HG03520 (cell line): ENCODE measurements at regions not wholly inside any gene's neighbourhood (a gene's known extent, or its start where the extent isn't known, plus 50 kb on each side); places are given as distances from the start of the nearest gene placed in this dataset.
"Not testable (repeated sequence)": the region's sequence is repeated elsewhere in the genome, so short reads cannot be mapped to it uniquely, and the experiment has no call there.

Experiments
- ATAC-seq: cut with Tn5 transposase; IDR thresholded peaks from one replicate; pipeline ENCODE4 v1.9.1; 2021; ENCODE audit warnings: mild to moderate bottlenecking, moderate library complexity; ENCODE audit not compliant: unreplicated experiment

DNA sequence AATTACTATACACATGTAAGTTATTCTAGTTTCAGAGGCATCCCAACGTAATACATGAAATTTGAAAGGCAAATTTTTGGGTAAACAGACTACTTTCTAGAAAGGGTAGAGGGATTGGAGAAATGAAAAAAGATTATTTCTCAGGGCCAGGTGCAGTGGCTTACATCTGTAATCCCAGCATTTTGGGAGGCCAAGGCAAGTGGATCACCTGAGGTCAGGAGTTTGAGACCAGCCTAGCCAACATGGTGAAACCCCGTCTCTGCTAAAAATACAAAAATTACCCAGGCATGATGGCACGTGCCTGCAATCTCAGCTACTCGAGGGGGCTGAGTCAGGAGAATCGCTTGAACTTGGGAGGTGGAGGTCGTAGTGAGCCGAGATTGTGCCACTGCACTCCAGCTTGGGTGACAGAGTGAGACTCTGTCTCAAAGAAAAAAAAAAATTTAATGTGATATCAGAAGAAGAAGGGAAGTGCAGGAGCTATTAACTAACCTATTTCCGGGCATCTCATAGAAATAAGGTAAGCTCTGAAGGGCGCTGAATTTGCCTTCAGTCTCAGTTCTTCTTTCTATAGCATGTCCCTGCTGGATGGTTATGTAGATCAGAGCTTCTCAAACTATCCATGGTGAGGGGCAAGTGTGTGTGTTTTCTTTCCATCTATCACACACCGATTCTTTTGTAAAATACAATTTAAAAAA, 100.3 kb upstream of the MTHFD1L start:
- peak; percentile 85 for ATAC-seq

DNA sequence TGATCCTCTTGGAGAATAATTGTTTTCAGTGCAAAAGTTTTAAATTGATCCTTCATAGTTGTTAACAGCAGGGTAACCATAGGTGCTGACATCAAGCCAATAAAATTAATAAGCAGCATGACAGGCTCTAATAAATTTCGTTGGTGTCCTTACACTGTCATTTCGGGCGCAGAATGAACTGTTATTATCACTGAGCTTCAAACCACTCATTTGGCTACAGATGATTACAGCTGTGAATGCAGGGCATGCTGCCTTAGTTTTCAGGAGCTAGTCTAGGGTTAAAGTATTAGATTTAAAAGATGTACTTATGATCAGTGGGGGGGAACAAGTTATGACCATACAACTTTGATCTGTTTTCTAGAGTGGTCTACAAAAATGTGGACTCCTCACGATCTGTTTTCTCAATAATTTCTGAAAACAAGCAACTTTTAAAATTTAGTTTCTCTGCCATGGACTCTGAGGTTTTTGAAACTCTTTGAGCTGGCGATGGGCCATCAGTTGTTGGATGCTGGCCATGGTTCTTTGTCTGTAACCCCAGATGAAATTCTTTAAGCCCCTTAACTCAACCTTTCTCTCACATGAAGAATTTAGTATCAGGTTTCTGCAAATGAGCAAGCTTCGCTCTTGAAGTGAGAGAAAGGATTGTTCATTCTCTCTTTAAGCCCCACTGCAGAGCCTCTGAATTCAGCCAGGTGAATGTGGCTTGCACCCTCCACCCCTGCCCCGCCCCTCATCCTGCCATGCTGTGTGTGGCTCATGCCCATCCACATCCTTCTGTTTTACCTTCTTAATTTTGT, 99.1 kb upstream of the MTHFD1L start:
- ATAC-seq = no peak

DNA sequence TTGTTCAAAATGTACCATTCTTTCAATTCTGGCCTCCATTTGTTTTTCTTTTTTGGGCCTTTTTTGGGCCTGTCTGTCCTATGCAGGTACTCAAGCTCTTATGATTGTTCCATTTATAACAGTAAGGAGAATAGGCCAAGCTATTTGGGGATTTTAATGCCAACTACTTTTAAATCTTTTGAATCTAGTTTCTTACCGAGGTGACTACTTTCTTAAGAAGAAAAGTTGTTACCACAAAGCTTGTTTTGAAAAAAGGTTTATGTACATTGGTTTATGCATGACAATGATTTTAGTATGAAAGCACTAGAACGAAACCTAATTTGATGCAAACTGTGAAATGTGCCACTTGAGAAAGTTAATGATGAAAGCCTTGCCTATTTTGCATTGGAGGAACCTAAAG, 98.3 kb upstream of the MTHFD1L start:
- no peak for ATAC-seq

DNA sequence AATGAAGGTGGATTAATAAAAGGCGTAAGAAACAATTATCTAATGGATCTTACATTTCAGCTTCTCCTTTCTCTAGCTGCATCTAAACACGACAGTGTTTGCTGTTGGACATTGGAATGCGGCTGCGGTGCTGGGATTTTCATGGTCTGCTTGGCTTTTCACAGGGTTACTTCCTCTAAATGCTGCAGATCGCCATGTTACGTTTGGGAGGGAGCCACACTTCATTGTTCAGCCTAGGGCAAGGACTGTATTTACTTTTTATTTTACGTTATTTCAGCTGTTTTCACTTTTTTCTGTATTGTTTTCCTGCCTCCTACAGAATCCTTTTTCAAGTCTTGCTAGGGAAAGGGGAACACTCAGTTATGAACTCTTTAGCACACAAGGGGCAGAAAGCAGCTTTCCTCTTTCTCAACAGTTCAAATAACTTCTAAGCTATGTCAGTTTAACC, 97.9 kb upstream of the MTHFD1L start:
- ATAC-seq = no peak

DNA sequence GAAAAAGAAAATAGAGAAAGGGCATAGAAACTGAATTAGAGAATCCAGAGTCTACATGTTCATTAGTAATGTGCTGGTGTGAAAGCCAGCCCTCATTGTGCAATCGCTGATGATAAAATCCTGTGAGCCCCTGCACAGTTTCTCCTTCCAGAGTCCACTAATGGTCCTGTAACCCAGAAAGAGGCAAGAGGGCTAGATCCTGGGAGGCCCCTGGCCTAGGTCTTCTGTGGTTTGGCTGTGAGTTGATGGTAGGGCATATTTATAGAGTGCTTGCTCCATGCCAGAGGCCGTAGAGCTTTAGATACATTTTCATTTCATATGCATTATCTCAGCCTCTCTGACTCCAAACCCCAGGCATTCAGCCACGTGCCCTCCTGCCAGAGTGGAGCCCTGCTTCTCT, 94.9 kb upstream of the MTHFD1L start:
- no peak for ATAC-seq

DNA sequence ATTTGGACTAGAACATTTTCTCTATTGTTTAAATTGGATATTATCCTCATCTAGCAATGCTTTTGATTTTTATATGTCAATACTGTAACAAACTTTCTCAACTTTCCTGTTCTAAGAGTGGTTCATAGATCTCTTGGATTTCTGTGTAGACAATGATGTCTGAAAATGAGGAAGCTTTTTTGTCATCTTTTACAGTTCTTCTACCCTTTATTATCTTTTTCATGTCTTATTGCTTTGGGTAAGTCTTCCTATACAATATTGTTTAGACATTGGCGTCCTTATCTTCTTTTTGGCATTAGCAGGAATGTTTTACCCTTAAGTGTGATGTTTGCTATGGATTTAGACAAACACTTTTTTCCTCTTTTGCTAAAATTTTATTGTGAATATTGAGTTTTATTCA, 91.5 kb upstream of the MTHFD1L start:
- no peak for ATAC-seq

GRCh38 chr6:150775415-150776203, 89.9 kb upstream of the MTHFD1L start:
- ATAC-seq = no peak

- ATAC-seq = no peak
Measured at GRCh38 chr6:150777736-150778135, 87.8 kb upstream of the MTHFD1L start.

GRCh38 chr6:150783813-150784212, 81.7 kb upstream of the MTHFD1L start:
- no peak for ATAC-seq

- ATAC-seq = no peak
Measured at GRCh38 chr6:150787429-150787828, 78.1 kb upstream of the MTHFD1L start.

- ATAC-seq = no peak
Measured at GRCh38 chr6:150788089-150788488, 77.4 kb upstream of the MTHFD1L start.

GRCh38 chr6:150789906-150790305, 75.6 kb upstream of the MTHFD1L start:
- not testable (repeated sequence) for ATAC-seq

DNA sequence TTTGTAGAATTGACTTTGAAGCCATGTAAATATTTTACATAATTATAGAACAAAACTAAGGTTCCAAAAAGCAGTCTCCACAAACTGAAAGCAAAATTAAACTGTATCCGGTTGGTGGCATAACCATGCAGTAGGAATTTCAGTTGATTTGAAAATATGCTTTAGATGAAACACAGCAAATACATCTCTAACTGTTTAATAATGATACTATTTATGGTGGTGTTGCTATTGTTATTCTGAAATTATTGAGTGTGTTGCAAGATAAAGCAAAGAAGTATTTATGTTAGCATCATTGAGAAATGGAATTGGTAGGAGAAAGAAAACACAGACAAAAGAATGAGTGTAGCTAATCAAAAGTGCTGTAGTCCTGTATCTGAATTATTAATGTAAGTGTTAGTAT, 73.8 kb upstream of the MTHFD1L start:
- ATAC-seq = no peak

DNA sequence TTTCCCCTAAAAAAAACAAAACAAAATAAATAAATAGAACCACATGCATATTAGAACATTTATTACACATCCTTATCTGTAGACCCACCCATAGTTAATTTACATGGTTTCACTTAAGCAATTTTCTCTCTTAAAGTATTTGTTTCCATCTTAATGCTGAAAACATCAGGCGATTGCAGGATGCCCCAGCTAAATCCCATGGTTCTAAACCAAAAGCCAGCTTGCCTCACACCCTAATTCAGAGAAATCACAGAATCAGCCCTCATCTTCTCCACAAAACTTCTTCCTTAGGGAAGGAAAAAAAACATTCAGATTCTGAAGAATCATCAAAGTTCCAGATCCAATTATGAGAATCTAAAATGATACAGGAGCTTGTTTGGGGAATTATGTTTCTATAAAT, 67.6 kb upstream of the MTHFD1L start:
- ATAC-seq = no peak

- no peak for ATAC-seq
Measured at GRCh38 chr6:150799276-150799805, 66.2 kb upstream of the MTHFD1L start.

DNA sequence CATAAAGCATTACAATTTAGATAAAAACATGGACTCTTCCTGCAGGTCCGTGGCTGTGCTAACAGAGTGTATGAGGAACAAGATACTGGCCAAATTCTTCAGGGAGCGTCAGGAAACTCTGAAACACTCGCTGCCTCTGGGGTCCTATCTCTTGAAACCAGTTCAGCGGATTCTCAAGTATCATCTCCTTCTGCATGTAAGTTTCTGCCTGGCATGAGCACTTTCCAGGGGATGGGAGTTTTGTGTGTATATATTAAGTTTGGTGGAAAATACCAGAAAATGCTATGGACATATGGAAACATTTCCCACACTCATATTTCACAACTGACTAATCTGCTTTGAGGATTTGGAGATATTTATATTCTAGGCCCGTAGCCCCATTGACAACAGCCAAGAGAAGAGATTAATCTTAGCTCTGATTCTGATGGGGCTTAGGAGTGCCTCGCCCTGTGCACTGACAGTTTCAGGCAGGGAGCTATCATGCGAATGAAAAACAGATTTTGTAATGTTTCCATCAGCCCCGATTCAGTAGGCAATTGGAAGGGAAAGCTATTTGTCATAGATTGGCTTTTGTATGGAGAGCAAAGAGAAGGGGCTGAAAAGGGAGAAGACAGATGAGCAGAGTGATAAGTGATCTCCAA, 64.7 kb upstream of the MTHFD1L start:
- no peak for ATAC-seq

GRCh38 chr6:150806790-150807189, 58.7 kb upstream of the MTHFD1L start:
- no peak for ATAC-seq

- ATAC-seq = peak; percentile 53
Measured at GRCh38 chr6:150813319-150813992, 52.0 kb upstream of the MTHFD1L start.

- ATAC-seq = peak; percentile 56
Measured at GRCh38 chr6:150813993-150814359, 51.5 kb upstream of the MTHFD1L start.
